ENCODE measurements at regions not wholly inside any gene's neighbourhood (a gene's known extent, or its start where the extent isn't known, plus 50 kb on each side); places are given as distances from the start of the nearest gene placed in this dataset.

GRCh38 chr2:52390651-52391050 is 1358.7 kb upstream of the NRXN1 start:
- Histone ChIP-seq H3K18ac (ENCODE audit: low read length) (no peak overlapping the region), H3K27ac (ENCODE audit: low read depth, low read length) (no peak overlapping the region), H3K14ac (ENCODE audit: low read length) (no peak overlapping the region), H3K4ac (ENCODE audit: low read depth, low read length) (no peak overlapping the region), H2BK120ac (ENCODE audit: insufficient read depth, low read length, poor library complexity) (no peak overlapping the region), H3K79me2 (ENCODE audit: control insufficient read depth, insufficient read depth, low read length, poor library complexity) (no peaks in the 10 kb centered on the region), H4K91ac (ENCODE audit: low read depth, low read length) (no peak overlapping the region), H3K4me2 (ENCODE audit: low read length) (no peak overlapping the region), H3K27me3 (ENCODE audit: insufficient read depth, low read length) (no peaks in the 10 kb centered on the region), H3K4me1 (ENCODE audit: control insufficient read depth in 1 of 2, insufficient read depth in 2 of 2, low read length in 2 of 2) (peaks cover 0 to 2% of the 10 kb centered on the region in 2 experiments), H3K79me1 (ENCODE audit: low read length) (no peaks in the 10 kb centered on the region), H4K8ac (ENCODE audit: low read depth, low read length) (no peak overlapping the region), H2BK5ac (ENCODE audit: low read depth, low read length, poor library complexity) (no peak overlapping the region), H2BK12ac (ENCODE audit: low read length) (no peak overlapping the region), H3K9me3 (ENCODE audit: insufficient read depth, low read depth, low read length) (no peaks in the 10 kb centered on the region), H4K12ac (ENCODE audit: low read depth, low read length) (no peak overlapping the region), H3K9ac (ENCODE audit: low read length) (no peak overlapping the region), H2AK5ac (ENCODE audit: low read length) (no peak overlapping the region), H2AFZ (ENCODE audit: insufficient read depth, low read length, poor library complexity) (no peak overlapping the region), H3K4me3 (ENCODE audit: low read depth, low read length) (no peak overlapping the region), H3K23ac (ENCODE audit: low read length) (no peak overlapping the region), H3K36me3 (ENCODE audit: control insufficient read depth in 1 of 2, insufficient read depth in 2 of 2, low read length in 2 of 2) (no peaks in the 10 kb centered on the region)
- DNase-seq: no peak

GRCh38 chr2:52387937-52388590 is 1356.1 kb upstream of the NRXN1 start:
- Histone ChIP-seq H3K79me1 (ENCODE audit: low read length) (no peaks in the 10 kb centered on the region), H3K14ac (ENCODE audit: low read length) (no peak overlapping the region), H3K36me3 (ENCODE audit: control insufficient read depth in 1 of 2, insufficient read depth in 2 of 2, low read length in 2 of 2) (no peaks in the 10 kb centered on the region), H3K9me3 (ENCODE audit: insufficient read depth, low read depth, low read length) (no peaks in the 10 kb centered on the region), H2AFZ (ENCODE audit: insufficient read depth, low read length, poor library complexity) (no peak overlapping the region), H2BK5ac (ENCODE audit: low read depth, low read length, poor library complexity) (no peak overlapping the region), H2BK120ac (ENCODE audit: insufficient read depth, low read length, poor library complexity) (no peak overlapping the region), H3K27me3 (ENCODE audit: insufficient read depth, low read length) (no peaks in the 10 kb centered on the region), H3K4me1 (ENCODE audit: control insufficient read depth in 1 of 2, insufficient read depth in 2 of 2, low read length in 2 of 2) (peaks cover 0 to 2% of the 10 kb centered on the region in 2 experiments), H3K4ac (ENCODE audit: low read depth, low read length) (no peak overlapping the region), H3K23ac (ENCODE audit: low read length) (no peak overlapping the region), H3K79me2 (ENCODE audit: control insufficient read depth, insufficient read depth, low read length, poor library complexity) (no peaks in the 10 kb centered on the region), H4K12ac (ENCODE audit: low read depth, low read length) (no peak overlapping the region), H3K9ac (ENCODE audit: low read length) (no peak overlapping the region), H4K91ac (ENCODE audit: low read depth, low read length) (no peak overlapping the region), H2BK12ac (ENCODE audit: low read length) (no peak overlapping the region), H4K8ac (ENCODE audit: low read depth, low read length) (no peak overlapping the region), H3K27ac (ENCODE audit: low read depth, low read length) (no peak overlapping the region), H3K4me3 (ENCODE audit: low read depth, low read length) (no peak overlapping the region), H3K4me2 (ENCODE audit: low read length) (no peak overlapping the region), H3K18ac (ENCODE audit: low read length) (no peak overlapping the region), H2AK5ac (ENCODE audit: low read length) (no peak overlapping the region)
- no peak for DNase-seq
- no CpG with 5 or more reads among the region's 5 CpGs for WGBS (ENCODE audit: extremely low coverage, insufficient coverage, insufficient read length)

- H3K27me3 ChIP-seq (ENCODE audit: insufficient read depth, low read length): no peaks in the 10 kb centered on the region
- no peak overlapping the region for H3K4me2 ChIP-seq (ENCODE audit: low read length)
- H3K27ac ChIP-seq (ENCODE audit: low read depth, low read length): no peak overlapping the region
- no peak overlapping the region for H4K91ac ChIP-seq (ENCODE audit: low read depth, low read length)
- no CpG with 5 or more reads among the region's 1 CpG for WGBS (ENCODE audit: extremely low coverage, insufficient coverage, insufficient read length)
- H2BK120ac ChIP-seq (ENCODE audit: insufficient read depth, low read length, poor library complexity): no peak overlapping the region
- peaks cover 0 to 2% of the 10 kb centered on the region in 2 experiments for H3K4me1 ChIP-seq (ENCODE audit: control insufficient read depth in 1 of 2, insufficient read depth in 2 of 2, low read length in 2 of 2)
- H2BK5ac ChIP-seq (ENCODE audit: low read depth, low read length, poor library complexity): no peak overlapping the region
- no peak for DNase-seq
- H3K18ac ChIP-seq (ENCODE audit: low read length): no peak overlapping the region
- no peak overlapping the region for H2AFZ ChIP-seq (ENCODE audit: insufficient read depth, low read length, poor library complexity)
- no peak overlapping the region for H2AK5ac ChIP-seq (ENCODE audit: low read length)
- no peak overlapping the region for H3K14ac ChIP-seq (ENCODE audit: low read length)
- H3K79me1 ChIP-seq (ENCODE audit: low read length): no peaks in the 10 kb centered on the region
- no peaks in the 10 kb centered on the region for H3K36me3 ChIP-seq (ENCODE audit: control insufficient read depth in 1 of 2, insufficient read depth in 2 of 2, low read length in 2 of 2)
- no peak overlapping the region for H3K23ac ChIP-seq (ENCODE audit: low read length)
- no peak overlapping the region for H4K8ac ChIP-seq (ENCODE audit: low read depth, low read length)
- H3K9ac ChIP-seq (ENCODE audit: low read length): no peak overlapping the region
- no peak overlapping the region for H4K12ac ChIP-seq (ENCODE audit: low read depth, low read length)
- H3K79me2 ChIP-seq (ENCODE audit: control insufficient read depth, insufficient read depth, low read length, poor library complexity): no peaks in the 10 kb centered on the region
- H2BK12ac ChIP-seq (ENCODE audit: low read length): no peak overlapping the region
- no peak overlapping the region for H3K4me3 ChIP-seq (ENCODE audit: low read depth, low read length)
- H3K4ac ChIP-seq (ENCODE audit: low read depth, low read length): no peak overlapping the region
- no peaks in the 10 kb centered on the region for H3K9me3 ChIP-seq (ENCODE audit: insufficient read depth, low read depth, low read length)
These were observed 1354.6 kb upstream of the NRXN1 start for GRCh38 chr2:52386433-52387030.

- Histone ChIP-seq H2AFZ (ENCODE audit: insufficient read depth, low read length, poor library complexity) (no peak overlapping the region), H3K79me1 (ENCODE audit: low read length) (no peaks in the 10 kb centered on the region), H3K4me3 (ENCODE audit: low read depth, low read length) (no peak overlapping the region), H2BK120ac (ENCODE audit: insufficient read depth, low read length, poor library complexity) (no peak overlapping the region), H2BK5ac (ENCODE audit: low read depth, low read length, poor library complexity) (no peak overlapping the region), H3K9me3 (ENCODE audit: insufficient read depth, low read depth, low read length) (no peaks in the 10 kb centered on the region), H4K12ac (ENCODE audit: low read depth, low read length) (no peak overlapping the region), H3K27ac (ENCODE audit: low read depth, low read length) (no peak overlapping the region), H3K27me3 (ENCODE audit: insufficient read depth, low read length) (no peaks in the 10 kb centered on the region), H3K23ac (ENCODE audit: low read length) (no peak overlapping the region), H4K8ac (ENCODE audit: low read depth, low read length) (no peak overlapping the region), H4K91ac (ENCODE audit: low read depth, low read length) (no peak overlapping the region), H3K4me2 (ENCODE audit: low read length) (no peak overlapping the region), H3K9ac (ENCODE audit: low read length) (no peak overlapping the region), H3K18ac (ENCODE audit: low read length) (no peak overlapping the region), H3K36me3 (ENCODE audit: control insufficient read depth in 1 of 2, insufficient read depth in 2 of 2, low read length in 2 of 2) (no peaks in the 10 kb centered on the region), H2AK5ac (ENCODE audit: low read length) (no peak overlapping the region), H2BK12ac (ENCODE audit: low read length) (no peak overlapping the region), H3K4ac (ENCODE audit: low read depth, low read length) (no peak overlapping the region), H3K79me2 (ENCODE audit: control insufficient read depth, insufficient read depth, low read length, poor library complexity) (no peaks in the 10 kb centered on the region), H3K4me1 (ENCODE audit: control insufficient read depth in 1 of 2, insufficient read depth in 2 of 2, low read length in 2 of 2) (peaks cover 0 to 2% of the 10 kb centered on the region in 2 experiments), H3K14ac (ENCODE audit: low read length) (no peak overlapping the region)
- DNase-seq: no peak
- 100% methylated on average over 1 of the region's 2 CpGs for WGBS (ENCODE audit: extremely low coverage, insufficient coverage, insufficient read length)
These were observed 1351.6 kb upstream of the NRXN1 start for GRCh38 chr2:52383541-52383940.

All from trophoblast cell (in vitro differentiated cells and primary cell).